HT1080 (cell line): ENCODE measurements at regions not wholly inside any gene's neighbourhood (a gene's known extent, or its start where the extent isn't known, plus 50 kb on each side); places are given as distances from the start of the nearest gene placed in this dataset.
A peak's percentile ranks its signal among the peaks of the same experiment; 100 is the strongest.

Experiments used
- DNase-seq: peaks from one replicate; pipeline ENCODE4 v3.0.0-alpha.2; 2015; ENCODE audit warnings: low read depth

DNA sequence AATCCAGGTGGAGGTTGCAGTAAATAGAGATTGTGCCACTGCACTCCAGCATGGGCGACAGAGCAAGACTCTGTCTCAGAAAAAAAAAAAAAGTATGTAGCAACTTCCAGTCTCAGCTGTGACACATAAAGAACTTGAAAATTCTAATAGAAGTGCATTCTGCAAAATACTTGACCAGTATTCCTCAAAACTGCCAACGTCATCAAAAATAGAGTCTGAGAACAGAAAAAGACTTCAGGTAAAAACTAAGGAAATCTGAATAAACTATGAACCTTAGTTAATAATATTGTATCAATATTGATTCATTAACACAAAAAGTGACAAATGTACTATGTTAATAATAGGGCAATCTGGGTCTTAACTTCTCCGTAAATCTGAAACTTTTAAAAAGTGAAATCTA, 76.7 kb upstream of the WDR75 start:
- no peak for DNase-seq

- no peak for DNase-seq
These were observed 74.9 kb upstream of the WDR75 start for GRCh38 chr2:189366349-189366748.

DNA sequence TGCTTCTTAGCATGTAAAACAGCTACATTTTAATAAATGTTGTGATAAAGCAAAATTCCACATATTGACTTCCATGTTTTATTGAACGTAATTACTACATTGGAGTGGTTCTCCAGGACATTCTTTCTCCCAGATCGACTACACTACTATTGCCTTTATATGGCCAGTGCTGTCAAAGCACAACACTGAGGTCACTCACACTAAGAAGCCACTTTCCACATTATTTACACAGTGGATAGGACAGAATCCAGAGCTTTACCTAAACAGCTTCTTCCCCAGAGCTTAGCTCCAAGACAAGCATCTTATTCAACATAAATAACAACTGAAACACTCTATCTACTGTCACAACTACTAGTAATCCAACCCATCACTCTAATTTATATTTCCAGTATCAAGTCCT, 73.9 kb upstream of the WDR75 start:
- no peak for DNase-seq

DNA sequence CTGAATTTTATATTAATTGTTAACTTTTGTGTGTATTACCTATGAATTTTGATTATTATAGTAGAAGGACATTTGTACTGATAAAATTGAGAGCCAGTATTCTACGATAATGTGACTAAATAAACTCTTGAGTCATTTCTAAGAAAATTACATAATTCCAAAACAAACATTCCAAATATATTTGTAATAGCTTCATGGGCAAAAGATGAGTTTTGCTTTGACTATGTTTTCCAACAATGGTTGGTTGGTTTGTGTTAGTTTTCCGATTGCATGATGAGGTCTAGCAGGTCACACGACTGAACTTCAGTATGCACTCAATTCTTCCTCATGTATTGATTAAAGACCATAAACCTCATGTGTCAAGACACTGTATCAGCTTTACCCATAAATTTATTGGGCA, 71.7 kb upstream of the WDR75 start:
- DNase-seq: peak; percentile 36

GRCh38 chr2:189370719-189371118, 70.6 kb upstream of the WDR75 start:
- peak; percentile 61 for DNase-seq

DNA sequence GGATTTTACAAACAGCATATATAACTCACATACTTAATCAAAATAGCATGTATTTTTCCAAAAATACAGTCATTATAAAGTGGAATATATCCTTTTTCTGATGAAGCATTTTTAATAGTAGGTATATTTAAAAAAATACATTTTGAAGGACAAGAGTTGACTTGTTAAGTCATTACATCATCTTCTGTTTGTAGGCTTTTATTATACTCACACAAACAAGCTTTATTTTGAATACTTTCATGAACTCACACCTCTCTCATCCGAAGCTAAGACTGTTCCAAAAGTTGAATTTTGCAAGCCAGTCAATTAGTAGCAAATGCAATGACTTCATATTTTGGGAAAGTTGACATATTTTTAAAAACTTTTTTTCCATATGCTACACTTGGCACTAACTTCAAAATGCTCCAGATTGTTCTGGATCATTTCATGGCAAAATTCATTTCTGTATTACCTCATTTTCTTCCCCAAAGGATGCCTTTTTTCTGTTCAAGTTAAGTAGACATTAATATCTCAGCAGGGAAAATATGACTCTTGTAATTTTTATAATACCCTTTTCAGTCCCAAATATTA, 68.5 kb upstream of the WDR75 start:
- no peak for DNase-seq

DNA sequence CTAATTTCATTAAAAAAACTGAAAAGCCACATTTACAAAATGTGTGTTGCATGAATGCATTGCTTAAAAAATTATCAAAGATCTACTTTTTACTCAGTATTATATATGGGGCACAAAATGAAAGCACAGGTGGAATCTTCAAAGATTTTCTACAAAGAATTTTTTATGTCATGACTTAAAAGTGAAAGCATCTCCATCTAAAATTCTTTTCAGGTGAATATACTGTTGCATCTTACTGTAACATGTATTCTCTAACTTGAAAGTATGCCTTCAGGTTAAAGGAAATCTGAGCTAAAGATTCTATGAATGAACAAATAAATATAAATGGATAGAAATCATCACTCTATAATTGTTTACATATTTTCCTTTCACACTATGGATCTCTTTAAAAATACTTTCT, 66.8 kb upstream of the WDR75 start:
- DNase-seq: no peak

- DNase-seq: no peak
These were observed 65.4 kb upstream of the WDR75 start for GRCh38 chr2:189375842-189376241.

- no peak for DNase-seq
These were observed 62.0 kb upstream of the WDR75 start for GRCh38 chr2:189379287-189379630.

DNA sequence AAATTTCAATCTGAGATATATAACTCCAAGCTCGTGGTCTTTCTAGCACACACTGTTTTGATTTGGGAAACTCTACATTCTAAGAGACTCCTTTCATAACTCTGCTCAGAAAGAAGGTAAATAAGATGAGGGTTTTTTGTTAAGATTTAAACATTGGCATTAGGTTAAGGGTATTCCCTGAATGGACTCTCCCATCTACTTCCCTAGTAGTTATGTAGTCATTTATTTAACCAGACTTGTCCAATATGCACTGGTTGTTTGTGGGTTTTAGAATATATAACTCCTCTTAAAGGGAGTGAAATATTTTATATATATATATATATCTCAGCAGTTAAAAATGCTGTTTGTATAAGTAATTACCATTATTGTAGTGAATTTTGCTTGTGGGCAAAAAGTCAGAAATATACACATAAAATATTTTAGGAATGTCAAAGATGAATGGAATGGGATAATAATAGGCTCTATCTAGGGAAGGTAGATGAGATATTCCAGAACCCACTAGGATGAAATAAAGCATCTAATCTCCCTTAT, 61.5 kb upstream of the WDR75 start:
- no peak for DNase-seq

DNA sequence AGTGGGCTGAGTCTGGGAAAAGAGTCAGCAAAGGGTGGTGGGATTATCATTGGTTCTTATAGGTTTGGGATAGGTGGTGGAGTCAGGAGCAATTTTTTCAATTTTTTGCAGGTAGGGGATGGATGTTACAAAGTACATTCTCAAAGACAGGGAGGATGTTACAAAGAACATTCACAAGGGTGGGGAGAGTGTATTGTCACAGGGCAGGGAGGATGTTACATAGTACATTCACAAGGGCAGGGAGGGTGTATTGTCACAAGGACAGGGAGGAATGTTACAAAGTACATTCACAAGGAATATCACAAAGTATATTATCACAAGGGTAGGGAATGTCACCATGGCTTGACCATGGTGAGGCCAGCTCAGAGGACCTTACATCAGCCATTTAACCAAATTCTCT, 58.6 kb upstream of the WDR75 start:
- DNase-seq: no peak

DNA sequence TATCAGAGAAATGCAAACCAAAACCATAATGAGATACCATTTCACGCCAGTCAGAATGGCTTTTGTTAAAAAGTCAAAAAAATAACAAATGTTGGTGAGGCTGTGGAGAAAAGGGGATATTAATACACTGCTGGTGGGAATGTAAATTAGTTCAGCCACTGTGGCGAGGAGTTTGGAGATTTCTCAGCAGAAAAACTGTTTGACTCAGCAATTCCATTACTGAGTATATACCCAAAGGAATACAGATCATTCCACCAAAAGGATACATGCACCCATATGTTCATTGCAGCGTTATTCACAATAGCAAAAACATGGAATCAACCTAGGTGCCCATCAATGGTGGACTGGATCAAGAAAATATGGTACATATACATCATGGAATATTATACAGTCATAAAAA, 54.5 kb upstream of the WDR75 start:
- DNase-seq: no peak

GRCh38 chr2:189391201-189391600, 50.1 kb upstream of the WDR75 start:
- no peak for DNase-seq
